ENCODE measurements at regions not wholly inside any gene's neighbourhood (a gene's known extent, or its start where the extent isn't known, plus 50 kb on each side); places are given as distances from the start of the nearest gene placed in this dataset.

DNA sequence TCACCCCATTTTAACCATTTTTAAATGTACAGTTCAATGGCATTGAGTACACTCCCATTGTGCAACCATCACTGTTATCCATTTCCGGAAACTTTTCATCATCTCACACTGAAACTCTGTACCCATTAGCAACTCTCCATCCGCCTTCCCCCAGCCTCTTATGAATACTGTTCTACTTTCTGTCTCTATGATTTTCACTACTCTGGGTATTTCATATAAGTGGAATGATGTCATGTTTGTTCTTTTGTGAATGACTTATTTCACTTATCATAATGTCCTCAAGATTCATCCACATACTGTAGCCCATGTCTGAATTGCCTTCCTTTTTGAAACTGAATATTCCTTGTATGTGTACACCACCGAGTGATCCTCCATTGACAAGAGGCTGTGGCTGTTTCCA lies 92.9 kb upstream of the TOX2 start:
- H3K27ac ChIP-seq: no peak overlapping the region
- TF ChIP-seq, protein P1, sequence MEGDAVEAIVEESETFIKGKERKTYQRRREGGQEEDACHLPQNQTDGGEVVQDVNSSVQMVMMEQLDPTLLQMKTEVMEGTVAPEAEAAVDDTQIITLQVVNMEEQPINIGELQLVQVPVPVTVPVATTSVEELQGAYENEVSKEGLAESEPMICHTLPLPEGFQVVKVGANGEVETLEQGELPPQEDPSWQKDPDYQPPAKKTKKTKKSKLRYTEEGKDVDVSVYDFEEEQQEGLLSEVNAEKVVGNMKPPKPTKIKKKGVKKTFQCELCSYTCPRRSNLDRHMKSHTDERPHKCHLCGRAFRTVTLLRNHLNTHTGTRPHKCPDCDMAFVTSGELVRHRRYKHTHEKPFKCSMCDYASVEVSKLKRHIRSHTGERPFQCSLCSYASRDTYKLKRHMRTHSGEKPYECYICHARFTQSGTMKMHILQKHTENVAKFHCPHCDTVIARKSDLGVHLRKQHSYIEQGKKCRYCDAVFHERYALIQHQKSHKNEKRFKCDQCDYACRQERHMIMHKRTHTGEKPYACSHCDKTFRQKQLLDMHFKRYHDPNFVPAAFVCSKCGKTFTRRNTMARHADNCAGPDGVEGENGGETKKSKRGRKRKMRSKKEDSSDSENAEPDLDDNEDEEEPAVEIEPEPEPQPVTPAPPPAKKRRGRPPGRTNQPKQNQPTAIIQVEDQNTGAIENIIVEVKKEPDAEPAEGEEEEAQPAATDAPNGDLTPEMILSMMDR (IDR thresholded peaks at IDR 0.05): no peak
- no peak for DNase-seq (ENCODE audit: low spot score)
- H3K4me3 ChIP-seq: no peak overlapping the region

GRCh38 chr20:43820731-43821330 lies 93.8 kb upstream of the TOX2 start:
- DNase-seq (ENCODE audit: low spot score): no peak
- H3K27ac ChIP-seq: no peak overlapping the region
- TF ChIP-seq, protein P1 (IDR thresholded peaks at IDR 0.05): no peak
- no peak overlapping the region for H3K4me3 ChIP-seq

GRCh38 chr20:43812216-43812615 lies 85.4 kb upstream of the GTSF1L start:
- no peak overlapping the region for H3K27ac ChIP-seq
- no peak overlapping the region for H3K4me3 ChIP-seq
- TF ChIP-seq, protein P1 (IDR thresholded peaks at IDR 0.05): no peak
- DNase-seq (ENCODE audit: low spot score): no peak

DNA sequence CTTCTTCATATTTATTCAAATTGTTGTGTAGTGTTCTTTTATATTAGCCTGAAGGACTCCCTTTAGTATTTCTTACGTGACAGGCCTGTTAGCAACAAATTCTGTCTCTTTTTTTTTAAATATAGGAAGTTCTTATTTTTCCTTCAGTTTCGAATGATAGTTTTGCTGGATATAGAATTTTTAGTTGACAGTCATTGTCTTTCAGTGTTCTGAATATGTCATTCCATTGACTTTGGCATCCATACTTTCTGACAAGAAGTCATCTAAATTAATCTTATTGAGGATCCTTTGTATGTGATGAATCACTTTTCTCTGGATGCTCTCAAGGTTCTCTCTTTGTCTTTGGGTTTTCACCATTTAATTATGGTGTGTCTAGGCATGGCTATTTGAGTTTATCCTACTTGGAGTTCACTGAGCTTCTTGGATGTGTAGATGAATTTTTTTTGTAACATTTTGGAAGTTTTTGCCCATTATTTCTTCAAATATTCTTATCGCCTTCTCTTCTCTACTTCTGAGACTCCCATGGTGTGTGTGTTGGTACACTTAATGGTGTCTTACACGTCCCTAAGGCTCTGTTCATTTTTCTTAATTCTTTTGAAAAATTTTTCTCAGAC lies 82.5 kb upstream of the GTSF1L start:
- Histone ChIP-seq H3K27ac (no peak overlapping the region), H3K4me3 (no peak overlapping the region)
- no peak for DNase-seq (ENCODE audit: low spot score)
- TF ChIP-seq, protein P1 (IDR thresholded peaks at IDR 0.05): no peak

DNA sequence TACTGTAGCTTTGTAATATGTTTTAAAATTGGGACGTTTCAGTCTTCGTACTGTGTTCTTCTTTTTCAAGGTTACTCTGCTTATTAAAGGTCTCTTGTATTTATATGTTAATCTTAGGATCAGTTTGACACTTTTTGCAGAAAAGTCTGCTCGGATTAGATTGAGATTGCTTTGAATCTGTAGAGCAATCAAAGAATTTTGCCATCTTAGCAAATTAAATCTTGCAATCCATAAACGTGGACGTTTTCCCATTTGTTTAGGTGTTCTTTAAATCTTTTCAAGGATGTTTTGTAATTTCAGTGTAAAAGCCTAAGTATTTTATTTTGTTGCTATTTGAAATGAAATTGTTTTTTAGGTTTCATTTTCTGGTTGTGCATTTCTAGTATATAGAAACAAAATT lies 78.0 kb upstream of the GTSF1L start:
- H3K27ac ChIP-seq: no peak overlapping the region
- TF ChIP-seq, protein P1 (IDR thresholded peaks at IDR 0.05): no peak
- H3K4me3 ChIP-seq: no peak overlapping the region
- DNase-seq (ENCODE audit: low spot score): no peak

DNA sequence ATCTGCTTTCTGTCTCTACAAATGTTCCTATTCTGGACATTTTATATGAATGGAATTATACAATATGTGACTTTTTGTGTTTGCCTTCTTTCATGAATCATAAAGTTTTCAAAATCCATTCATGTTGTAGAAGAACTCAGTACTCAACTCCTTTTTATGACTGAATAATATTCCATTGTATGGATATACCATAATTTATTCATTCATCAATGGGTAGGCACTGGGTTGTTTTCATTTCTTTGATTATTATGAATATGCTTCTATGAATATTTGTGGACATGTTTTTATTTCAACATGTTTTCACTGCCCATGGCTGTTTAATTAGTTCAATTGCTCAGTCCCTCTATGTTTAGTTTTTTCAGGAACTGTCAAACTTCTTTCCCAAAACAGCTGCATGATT lies 76.5 kb upstream of the GTSF1L start:
- TF ChIP-seq, protein P1 (IDR thresholded peaks at IDR 0.05): no peak
- no peak overlapping the region for H3K4me3 ChIP-seq

GRCh38 chr20:43800186-43800585 lies 73.4 kb upstream of the GTSF1L start:
- TF ChIP-seq, protein P1 (IDR thresholded peaks at IDR 0.05): no peak
- H3K27ac ChIP-seq: no peak overlapping the region
- H3K4me3 ChIP-seq: no peak overlapping the region
- DNase-seq (ENCODE audit: low spot score): no peak

More for the DNA sequence above, 76.5 kb upstream of the GTSF1L start:
- no peak overlapping the region for H3K27ac ChIP-seq
- no peak for DNase-seq (ENCODE audit: low spot score)

Data from coronary artery (tissue), 2 donors.